ENCODE measurements at regions not wholly inside any gene's neighbourhood (a gene's known extent, or its start where the extent isn't known, plus 50 kb on each side); places are given as distances from the start of the nearest gene placed in this dataset.

- Mint-ChIP-seq H3K9me3 (ENCODE audit: unreplicated experiment) (no peaks in the 10 kb centered on the region), H3K4me1 (ENCODE audit: low read depth, unreplicated experiment) (no peaks in the 10 kb centered on the region), H3K27ac (ENCODE audit: unreplicated experiment) (no peak overlapping the region), H3K27me3 (ENCODE audit: insufficient read depth, unreplicated experiment) (peaks cover 14% of the 10 kb centered on the region), H3K4me3 (ENCODE audit: unreplicated experiment) (no peak overlapping the region), H3K36me3 (ENCODE audit: insufficient read depth, unreplicated experiment) (no peaks in the 10 kb centered on the region)
- DNase-seq, result no peak
- TF ChIP-seq CTCF (IDR thresholded peaks at IDR 0.05; ENCODE audit: insufficient read depth in 1 of 2, low read depth in 1 of 2, low read length in 1 of 2, severe bottlenecking in 1 of 2, unreplicated experiment in 1 of 2), result no peak
- intact Hi-C loops (cut with micrococcal nuclease; ENCODE audit: unreplicated experiment), result no loop called here
- H3K4me1 ChIP-seq, result no peaks in the 10 kb centered on the region
- no peaks in the 10 kb centered on the region for H3K9me3 ChIP-seq
- no peak overlapping the region for H3K4me3 ChIP-seq (ENCODE audit: low read depth, low read length)
- CTCF ChIA-PET, result no interaction called here
- H3K27me3 ChIP-seq (replicated peaks; ENCODE audit: control insufficient read depth, insufficient read depth, low read length), result no peaks in the 10 kb centered on the region; the same call in 1 of the 2 replicates
- POLR2A ChIA-PET, result no interaction called here
- H3K36me3 ChIP-seq (ENCODE audit: control insufficient read depth, insufficient read depth, low read length), result no peaks in the 10 kb centered on the region
- no TSS peak for BruUV-seq (replicated peaks)
Observed at GRCh38 chr1:208413006-208413405, 168.8 kb upstream of the PLXNA2 start.

- DNase-seq, result no peak
- POLR2A ChIA-PET, result no interaction called here
- no peak for TF ChIP-seq CTCF (IDR thresholded peaks at IDR 0.05; ENCODE audit: insufficient read depth in 1 of 2, low read depth in 1 of 2, low read length in 1 of 2, severe bottlenecking in 1 of 2, unreplicated experiment in 1 of 2)
- BruUV-seq (replicated peaks), result no TSS peak
- Mint-ChIP-seq H3K27ac (ENCODE audit: unreplicated experiment) (no peak overlapping the region), H3K4me1 (ENCODE audit: low read depth, unreplicated experiment) (no peaks in the 10 kb centered on the region), H3K4me3 (ENCODE audit: unreplicated experiment) (no peak overlapping the region), H3K27me3 (ENCODE audit: insufficient read depth, unreplicated experiment) (peaks cover 19% of the 10 kb centered on the region), H3K36me3 (ENCODE audit: insufficient read depth, unreplicated experiment) (no peaks in the 10 kb centered on the region), H3K9me3 (ENCODE audit: unreplicated experiment) (no peaks in the 10 kb centered on the region)
- H3K27me3 ChIP-seq (replicated peaks; ENCODE audit: control insufficient read depth, insufficient read depth, low read length), result peaks cover 1% of the 10 kb centered on the region; the same call in 1 of the 2 replicates
- CTCF ChIA-PET, result no interaction called here
- H3K36me3 ChIP-seq (ENCODE audit: control insufficient read depth, insufficient read depth, low read length), result no peaks in the 10 kb centered on the region
- intact Hi-C loops (cut with micrococcal nuclease; ENCODE audit: unreplicated experiment), result no loop called here
- H3K4me3 ChIP-seq (ENCODE audit: low read depth, low read length), result no peak overlapping the region
- H3K4me1 ChIP-seq, result no peaks in the 10 kb centered on the region
- no peaks in the 10 kb centered on the region for H3K9me3 ChIP-seq
Observed at GRCh38 chr1:208418667-208419066, 174.5 kb upstream of the PLXNA2 start.

DNA sequence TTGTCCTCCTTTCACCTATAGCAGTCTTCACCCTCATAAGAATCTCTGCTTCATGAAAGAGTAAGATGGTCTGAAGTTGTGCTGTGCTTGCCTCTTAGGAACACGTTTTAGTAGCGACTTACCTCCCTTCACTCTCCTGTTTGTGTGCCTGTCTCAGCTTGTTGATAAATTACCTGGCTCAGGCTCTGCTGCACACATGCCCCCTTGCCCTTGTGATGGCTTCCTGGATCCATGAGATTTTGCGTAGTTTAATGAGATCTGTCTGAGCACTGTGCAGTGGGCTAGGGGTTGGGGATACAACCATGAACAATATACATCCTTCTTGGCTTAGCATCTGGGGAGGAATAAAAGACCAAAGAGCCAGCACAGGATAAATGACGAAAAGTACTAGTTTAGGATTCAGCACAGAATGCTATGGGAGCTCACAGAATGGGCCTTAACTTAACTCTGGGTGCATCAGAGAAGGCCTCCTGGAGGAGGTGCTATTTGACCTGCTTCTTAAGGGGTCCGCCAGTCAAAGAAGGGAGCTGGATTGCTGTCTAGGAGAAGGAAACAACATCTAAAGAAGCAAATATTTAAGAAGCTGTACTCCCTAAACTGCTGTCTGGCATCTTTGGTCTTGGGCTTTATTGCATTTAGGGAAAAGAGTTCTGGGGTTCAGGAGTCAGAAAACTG is 175.7 kb upstream of the PLXNA2 start:
- H3K9me3 ChIP-seq, result no peaks in the 10 kb centered on the region; the same call in 1 of the 2 replicates
- no peak for DNase-seq
- peaks cover 1% of the 10 kb centered on the region; the same call in 1 of the 2 replicates for H3K27me3 ChIP-seq (replicated peaks; ENCODE audit: control insufficient read depth, insufficient read depth, low read length)
- H3K36me3 ChIP-seq (ENCODE audit: control insufficient read depth, insufficient read depth, low read length), result no peaks in the 10 kb centered on the region
- intact Hi-C loops (cut with micrococcal nuclease; ENCODE audit: unreplicated experiment), result no loop called here
- H3K4me3 ChIP-seq (ENCODE audit: low read depth, low read length), result no peak overlapping the region
- H3K4me1 ChIP-seq, result no peaks in the 10 kb centered on the region
- BruUV-seq (replicated peaks), result no TSS peak
- Mint-ChIP-seq H3K36me3 (ENCODE audit: insufficient read depth, unreplicated experiment) (no peaks in the 10 kb centered on the region), H3K9me3 (ENCODE audit: unreplicated experiment) (no peaks in the 10 kb centered on the region), H3K27me3 (ENCODE audit: insufficient read depth, unreplicated experiment) (peaks cover 17% of the 10 kb centered on the region), H3K27ac (ENCODE audit: unreplicated experiment) (no peak overlapping the region), H3K4me3 (ENCODE audit: unreplicated experiment) (no peak overlapping the region), H3K4me1 (ENCODE audit: low read depth, unreplicated experiment) (no peaks in the 10 kb centered on the region)
- CTCF ChIA-PET, result no interaction called here
- TF ChIP-seq CTCF (IDR thresholded peaks at IDR 0.05; ENCODE audit: insufficient read depth in 1 of 2, low read depth in 1 of 2, low read length in 1 of 2, severe bottlenecking in 1 of 2, unreplicated experiment in 1 of 2), result no peak
- POLR2A ChIA-PET, result no interaction called here

Data from Caco-2 (cell line).